Ishikawa (cell line): ENCODE measurements at regions not wholly inside any gene's neighbourhood (a gene's known extent, or its start where the extent isn't known, plus 50 kb on each side); places are given as distances from the start of the nearest gene placed in this dataset.

ENCODE experiments used
- CREB1 ChIP-seq: IDR thresholded peaks from 2 replicates; pipeline ENCODE4 v1.6.1; 2012; ENCODE audit warnings: low read depth
- EP300 ChIP-seq: IDR thresholded peaks from 2 replicates; pipeline ENCODE4 v1.6.1; 2012; ENCODE audit warnings: borderline replicate concordance
- FOXM1 ChIP-seq: IDR thresholded peaks from 2 replicates; pipeline ENCODE4 v1.6.1; 2012; ENCODE audit warnings: low read depth, borderline replicate concordance
- MAX ChIP-seq: IDR thresholded peaks from 2 replicates; pipeline ENCODE4 v1.6.1; 2012
- NFIC ChIP-seq: IDR thresholded peaks from 2 replicates; pipeline ENCODE4 v1.6.1; 2012
- RAD21 ChIP-seq: IDR thresholded peaks from 2 replicates; pipeline ENCODE4 v1.6.1; 2012; ENCODE audit warnings: low read depth
- TAF1 ChIP-seq: IDR thresholded peaks from 2 replicates; pipeline ENCODE4 v1.6.1; 2012; ENCODE audit warnings: low read depth, mild to moderate bottlenecking
- TCF12 ChIP-seq: IDR thresholded peaks from 2 replicates; pipeline ENCODE4 v1.6.1; 2012; ENCODE audit warnings: low read depth
- TEAD4 ChIP-seq: IDR thresholded peaks from 2 replicates; pipeline ENCODE4 v1.6.1; 2012
- YY1 ChIP-seq: IDR thresholded peaks from 2 replicates; pipeline ENCODE4 v1.6.1; 2012; ENCODE audit warnings: low read depth
- TF ChIP-seq, protein P1 (sequence below): IDR thresholded peaks from 2 replicates; pipeline ENCODE4 v1.6.1; 2012
- TF ChIP-seq, protein P2 (sequence below): IDR thresholded peaks from 2 replicates; pipeline ENCODE4 v1.6.1; 2012; ENCODE audit warnings: low read depth, mild to moderate bottlenecking

DNA sequence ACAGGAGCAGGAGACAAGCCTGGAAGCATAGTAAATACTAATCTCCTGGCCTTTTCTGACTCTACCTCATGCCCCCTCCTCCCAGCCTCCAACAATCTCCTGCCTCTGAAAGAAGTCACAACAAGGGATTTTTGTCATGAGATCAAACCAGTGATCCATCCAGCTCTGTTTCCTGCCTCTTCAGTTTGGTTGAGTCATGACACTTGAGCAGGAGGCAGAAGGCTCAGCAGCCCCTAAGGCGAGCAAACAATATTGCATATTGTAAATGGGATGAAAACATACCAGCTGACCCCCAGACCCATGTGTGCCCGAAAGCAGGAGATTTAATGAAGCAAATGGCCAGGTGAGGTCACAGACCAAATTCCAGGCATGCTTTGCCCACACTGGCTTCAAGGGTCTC, 272.8 kb downstream of the GAS1 start:
- TF ChIP-seq MAX (no peak), CREB1 (no peak), FOXM1 (no peak), YY1 (no peak), RAD21 (no peak), NFIC (no peak), EP300 (no peak), TEAD4 (no peak), TCF12 (no peak), TAF1 (no peak)
- TF ChIP-seq, protein P1, sequence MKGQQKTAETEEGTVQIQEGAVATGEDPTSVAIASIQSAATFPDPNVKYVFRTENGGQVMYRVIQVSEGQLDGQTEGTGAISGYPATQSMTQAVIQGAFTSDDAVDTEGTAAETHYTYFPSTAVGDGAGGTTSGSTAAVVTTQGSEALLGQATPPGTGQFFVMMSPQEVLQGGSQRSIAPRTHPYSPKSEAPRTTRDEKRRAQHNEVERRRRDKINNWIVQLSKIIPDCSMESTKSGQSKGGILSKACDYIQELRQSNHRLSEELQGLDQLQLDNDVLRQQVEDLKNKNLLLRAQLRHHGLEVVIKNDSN: no peak
- TF ChIP-seq, protein P2, sequence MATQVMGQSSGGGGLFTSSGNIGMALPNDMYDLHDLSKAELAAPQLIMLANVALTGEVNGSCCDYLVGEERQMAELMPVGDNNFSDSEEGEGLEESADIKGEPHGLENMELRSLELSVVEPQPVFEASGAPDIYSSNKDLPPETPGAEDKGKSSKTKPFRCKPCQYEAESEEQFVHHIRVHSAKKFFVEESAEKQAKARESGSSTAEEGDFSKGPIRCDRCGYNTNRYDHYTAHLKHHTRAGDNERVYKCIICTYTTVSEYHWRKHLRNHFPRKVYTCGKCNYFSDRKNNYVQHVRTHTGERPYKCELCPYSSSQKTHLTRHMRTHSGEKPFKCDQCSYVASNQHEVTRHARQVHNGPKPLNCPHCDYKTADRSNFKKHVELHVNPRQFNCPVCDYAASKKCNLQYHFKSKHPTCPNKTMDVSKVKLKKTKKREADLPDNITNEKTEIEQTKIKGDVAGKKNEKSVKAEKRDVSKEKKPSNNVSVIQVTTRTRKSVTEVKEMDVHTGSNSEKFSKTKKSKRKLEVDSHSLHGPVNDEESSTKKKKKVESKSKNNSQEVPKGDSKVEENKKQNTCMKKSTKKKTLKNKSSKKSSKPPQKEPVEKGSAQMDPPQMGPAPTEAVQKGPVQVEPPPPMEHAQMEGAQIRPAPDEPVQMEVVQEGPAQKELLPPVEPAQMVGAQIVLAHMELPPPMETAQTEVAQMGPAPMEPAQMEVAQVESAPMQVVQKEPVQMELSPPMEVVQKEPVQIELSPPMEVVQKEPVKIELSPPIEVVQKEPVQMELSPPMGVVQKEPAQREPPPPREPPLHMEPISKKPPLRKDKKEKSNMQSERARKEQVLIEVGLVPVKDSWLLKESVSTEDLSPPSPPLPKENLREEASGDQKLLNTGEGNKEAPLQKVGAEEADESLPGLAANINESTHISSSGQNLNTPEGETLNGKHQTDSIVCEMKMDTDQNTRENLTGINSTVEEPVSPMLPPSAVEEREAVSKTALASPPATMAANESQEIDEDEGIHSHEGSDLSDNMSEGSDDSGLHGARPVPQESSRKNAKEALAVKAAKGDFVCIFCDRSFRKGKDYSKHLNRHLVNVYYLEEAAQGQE: no peak
